ENCODE measurements at regions not wholly inside any gene's neighbourhood (a gene's known extent, or its start where the extent isn't known, plus 50 kb on each side); places are given as distances from the start of the nearest gene placed in this dataset.

DNA sequence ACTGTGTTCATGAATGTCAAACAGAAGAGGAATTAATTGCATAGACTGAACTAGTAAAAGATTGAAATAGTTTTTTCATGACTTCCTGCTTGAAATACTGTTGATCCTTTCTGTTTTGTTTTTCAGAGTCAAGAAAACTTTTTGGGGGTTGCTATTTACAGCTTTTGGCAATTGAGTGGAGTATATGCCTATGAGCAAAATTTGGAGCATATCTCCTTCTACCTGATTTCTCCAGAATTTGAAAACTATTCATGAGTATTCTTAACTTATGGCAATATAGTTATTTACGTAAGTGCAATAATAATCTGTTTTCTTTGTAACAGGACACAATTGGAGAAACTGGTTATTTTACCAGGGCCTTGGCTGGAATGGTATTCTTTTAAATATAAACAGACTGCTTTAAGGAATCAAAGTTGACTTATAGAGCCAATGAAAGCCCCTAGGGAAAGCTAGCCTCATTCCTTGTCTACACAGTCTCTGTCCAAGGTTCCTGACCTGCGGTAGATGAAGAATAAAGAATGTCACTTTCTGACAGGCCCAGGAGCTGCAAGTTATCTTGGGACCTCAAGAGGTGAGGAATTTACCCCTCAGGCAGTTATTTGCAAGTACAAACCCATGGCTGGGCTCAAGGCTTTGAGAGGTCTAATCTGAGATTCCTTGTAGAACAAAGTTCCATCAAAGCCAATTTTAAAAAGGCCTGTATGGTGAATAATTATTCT is 193.5 kb upstream of the NDUFV2 start:
- no peaks in the 10 kb centered on the region for H3K36me3 ChIP-seq (ENCODE audit: control insufficient read depth in 2 of 2, extremely low read depth in 1 of 2, insufficient read depth in 2 of 2, low read length in 2 of 2)
- FAIRE-seq = no peak

More for the DNA sequence above, 193.5 kb upstream of the NDUFV2 start:
- H3K9ac ChIP-seq (replicated peaks; ENCODE audit: extremely low read depth, insufficient read depth, low read length) = no peak overlapping the region
- CTCF ChIA-PET = no interaction called here
- TF ChIP-seq, protein P1, sequence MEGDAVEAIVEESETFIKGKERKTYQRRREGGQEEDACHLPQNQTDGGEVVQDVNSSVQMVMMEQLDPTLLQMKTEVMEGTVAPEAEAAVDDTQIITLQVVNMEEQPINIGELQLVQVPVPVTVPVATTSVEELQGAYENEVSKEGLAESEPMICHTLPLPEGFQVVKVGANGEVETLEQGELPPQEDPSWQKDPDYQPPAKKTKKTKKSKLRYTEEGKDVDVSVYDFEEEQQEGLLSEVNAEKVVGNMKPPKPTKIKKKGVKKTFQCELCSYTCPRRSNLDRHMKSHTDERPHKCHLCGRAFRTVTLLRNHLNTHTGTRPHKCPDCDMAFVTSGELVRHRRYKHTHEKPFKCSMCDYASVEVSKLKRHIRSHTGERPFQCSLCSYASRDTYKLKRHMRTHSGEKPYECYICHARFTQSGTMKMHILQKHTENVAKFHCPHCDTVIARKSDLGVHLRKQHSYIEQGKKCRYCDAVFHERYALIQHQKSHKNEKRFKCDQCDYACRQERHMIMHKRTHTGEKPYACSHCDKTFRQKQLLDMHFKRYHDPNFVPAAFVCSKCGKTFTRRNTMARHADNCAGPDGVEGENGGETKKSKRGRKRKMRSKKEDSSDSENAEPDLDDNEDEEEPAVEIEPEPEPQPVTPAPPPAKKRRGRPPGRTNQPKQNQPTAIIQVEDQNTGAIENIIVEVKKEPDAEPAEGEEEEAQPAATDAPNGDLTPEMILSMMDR (IDR thresholded peaks at IDR 0.05; ENCODE audit: extremely low read depth in 1 of 2, insufficient read depth in 1 of 2, low read depth in 1 of 2, low read length in 2 of 2) = no peak
- no peak for TF ChIP-seq FOS (IDR thresholded peaks at IDR 0.05; ENCODE audit: borderline replicate concordance, insufficient read depth, low read length)
- TF ChIP-seq MYC (IDR thresholded peaks at IDR 0.05; ENCODE audit: low read depth, low read length) = no peak
- TF ChIP-seq EZH2 (IDR thresholded peaks at IDR 0.05; ENCODE audit: borderline replicate concordance, low read depth, low read length, severe bottlenecking) = no peak
- no peak for TF ChIP-seq GATA2 (IDR thresholded peaks at IDR 0.05; ENCODE audit: insufficient read depth, insufficient read length, low read depth, low read length)
- H3K4me2 ChIP-seq (ENCODE audit: insufficient read depth, low read length) = no peak overlapping the region
- H4K20me1 ChIP-seq (replicated peaks; ENCODE audit: control insufficient read depth, extremely low read depth, insufficient read depth, low read length) = no peaks in the 10 kb centered on the region
- dilution Hi-C loops (cut with MboI; ENCODE audit: extremely low pct_ligation_motif_present, low sequenced_read_pairs) (no loop called here), intact Hi-C loops (cut with micrococcal nuclease) (no loop called here)
- no peak for DNase-seq (ENCODE audit: low read depth, low spot score)
- no peaks in the 10 kb centered on the region for H3K4me1 ChIP-seq (ENCODE audit: control insufficient read depth, extremely low read depth, insufficient read depth, low read length)
- H3K4me3 ChIP-seq (replicated peaks in 1 of 3; ENCODE audit: insufficient read depth in 1 of 3, low read depth in 1 of 3, low read length in 3 of 3) = no peak overlapping the region
- no peak overlapping the region for H2AFZ ChIP-seq (ENCODE audit: low read depth, low read length)
- no peaks in the 10 kb centered on the region for H3K9me1 ChIP-seq (replicated peaks; ENCODE audit: control insufficient read depth, extremely low read depth, insufficient read depth, low read length)
- peaks cover 0 to 3% of the 10 kb centered on the region in 2 experiments for H3K27me3 ChIP-seq (ENCODE audit: control insufficient read depth in 2 of 2, insufficient read depth in 2 of 2, low read length in 2 of 2)
- POLR2A ChIA-PET = interaction anchor here (1.3 kb wide), 1 partner anchor 28 kb away, joined by 4 read pairs; no protein-coding TSS in a partner anchor
- no peak overlapping the region for H3K27ac ChIP-seq (ENCODE audit: insufficient read depth, low read depth, low read length)
- BruUV-seq (replicated peaks) = no TSS peak
- no peaks in the 10 kb centered on the region for H3K9me3 ChIP-seq (replicated peaks; ENCODE audit: control insufficient read depth, insufficient read depth, low read length)
- no peaks in the 10 kb centered on the region for H3K79me2 ChIP-seq (ENCODE audit: control insufficient read depth, insufficient read depth, low read length)
